Uterus (tissue), 3 donors: ENCODE measurements at regions not wholly inside any gene's neighbourhood (a gene's known extent, or its start where the extent isn't known, plus 50 kb on each side); places are given as distances from the start of the nearest gene placed in this dataset.
A peak's percentile ranks its signal among the peaks of the same experiment; 100 is the strongest.

Experiments used
- DNase-seq, 2 donors: peaks; one replicate each; pipeline ENCODE4 v3.0.0-alpha.2; 2019 to 2020
- H3K27ac ChIP-seq, 2 donors: fragments of 200-600 bp; sonication (generic); 1 replicate in 1 of 2; 2 replicates in 1 of 2; pipeline ENCODE4 v1.5.1; 2016 to 2018
- H3K27me3 ChIP-seq, 2 donors: fragments of 200-600 bp; sonication (generic); one replicate each; pipeline ENCODE4 v1.5.1; 2018 to 2019; ENCODE audit warnings: control low read depth in 1 of 2
- H3K36me3 ChIP-seq, 2 donors: fragments of 200-600 bp; sonication (generic); one replicate each; pipeline ENCODE4 v1.5.1; 2019; ENCODE audit warnings: control low read depth in 1 of 2
- H3K4me1 ChIP-seq, 2 donors: fragments of 200-600 bp; sonication (generic); one replicate each; pipeline ENCODE4 v1.5.1; 2018 to 2019; ENCODE audit warnings: control low read depth in 1 of 2
- H3K4me3 ChIP-seq, 2 donors: fragments of 200-600 bp; sonication (generic); 1 replicate in 1 of 2; 2 replicates in 1 of 2; pipeline ENCODE4 v1.5.1; 2018 to 2019; ENCODE audit warnings: mild to moderate bottlenecking in 1 of 2
- H3K9me3 ChIP-seq, 2 donors: fragments of 200-600 bp; sonication (generic); one replicate each; pipeline ENCODE4 v1.5.1; 2019; ENCODE audit warnings: control low read depth in 1 of 2
- POLR2A ChIP-seq, 2 donors: fragments of 450-650 bp; IDR thresholded peaks; one replicate each; pipeline ENCODE4 v1.6.1; 2016; ENCODE audit warnings: antibody characterized with exemption in 2 of 2, mild to moderate bottlenecking in 1 of 2, moderate library complexity in 1 of 2
- intact Hi-C: fragments of 100-400 bp; cut with DNase I; formaldehyde crosslinking; loops from one replicate; pipeline ENCODE4 v1.15.1; 2023; ENCODE audit warnings: low total_unique reads
- TF ChIP-seq, protein P1 (sequence below), 4 experiments: fragments of 200-600 bp in 2 of 4; fragments of 450-650 bp in 2 of 4; sonication (generic) in 2 of 4; IDR thresholded peaks; one replicate each; pipeline ENCODE4 v1.5.1; 2016 to 2019; ENCODE audit warnings: antibody characterized with exemption in 4 of 4, mild to moderate bottlenecking in 2 of 4, moderate library complexity in 1 of 4
- donor health status: DM: yes; HTN: yes; CAD: no.

DNA sequence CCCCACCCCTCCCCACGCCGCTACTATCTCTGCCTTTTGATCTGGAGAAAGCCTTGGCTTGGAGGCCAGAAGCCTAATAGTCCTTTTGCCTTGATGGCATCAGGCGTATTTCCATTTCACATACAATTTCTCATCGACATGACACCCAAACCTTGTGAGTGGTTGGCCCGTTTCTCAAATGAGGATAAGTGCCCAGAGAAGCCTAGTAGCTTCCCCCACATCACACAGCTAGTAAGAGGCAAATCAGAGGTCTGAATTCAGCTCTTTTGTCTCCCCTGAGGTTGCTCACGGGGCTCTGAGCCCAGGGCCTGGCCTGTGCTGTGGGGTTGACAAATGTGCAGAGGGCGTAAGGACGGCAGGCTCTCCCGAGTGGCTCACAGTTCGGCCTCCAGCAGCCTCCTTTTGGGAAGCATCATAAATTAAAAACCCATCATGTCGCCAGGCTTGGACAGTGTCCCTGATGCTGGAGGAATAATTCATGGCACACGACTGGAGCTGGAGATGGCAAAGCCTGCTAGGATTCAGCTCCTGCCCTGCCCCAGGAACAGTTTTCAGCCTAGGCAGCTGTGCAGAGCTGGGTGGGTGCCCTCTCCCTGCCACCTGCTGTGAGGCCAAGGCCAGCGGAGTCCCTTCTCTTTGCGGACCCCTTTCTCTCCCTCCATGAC, 263.8 kb downstream of the NSG2 start:
- Histone ChIP-seq H3K27ac (no peak overlapping the region), H3K27me3 (no peaks in the 10 kb centered on the region), H3K4me3 (no peak overlapping the region), H3K4me1 (no peaks in the 10 kb centered on the region), H3K9me3 (no peaks in the 10 kb centered on the region), H3K36me3 (no peaks in the 10 kb centered on the region)
- no peak for DNase-seq
- intact Hi-C loops: no loop called here
- TF ChIP-seq, protein P1, sequence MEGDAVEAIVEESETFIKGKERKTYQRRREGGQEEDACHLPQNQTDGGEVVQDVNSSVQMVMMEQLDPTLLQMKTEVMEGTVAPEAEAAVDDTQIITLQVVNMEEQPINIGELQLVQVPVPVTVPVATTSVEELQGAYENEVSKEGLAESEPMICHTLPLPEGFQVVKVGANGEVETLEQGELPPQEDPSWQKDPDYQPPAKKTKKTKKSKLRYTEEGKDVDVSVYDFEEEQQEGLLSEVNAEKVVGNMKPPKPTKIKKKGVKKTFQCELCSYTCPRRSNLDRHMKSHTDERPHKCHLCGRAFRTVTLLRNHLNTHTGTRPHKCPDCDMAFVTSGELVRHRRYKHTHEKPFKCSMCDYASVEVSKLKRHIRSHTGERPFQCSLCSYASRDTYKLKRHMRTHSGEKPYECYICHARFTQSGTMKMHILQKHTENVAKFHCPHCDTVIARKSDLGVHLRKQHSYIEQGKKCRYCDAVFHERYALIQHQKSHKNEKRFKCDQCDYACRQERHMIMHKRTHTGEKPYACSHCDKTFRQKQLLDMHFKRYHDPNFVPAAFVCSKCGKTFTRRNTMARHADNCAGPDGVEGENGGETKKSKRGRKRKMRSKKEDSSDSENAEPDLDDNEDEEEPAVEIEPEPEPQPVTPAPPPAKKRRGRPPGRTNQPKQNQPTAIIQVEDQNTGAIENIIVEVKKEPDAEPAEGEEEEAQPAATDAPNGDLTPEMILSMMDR (IDR thresholded peaks at IDR 0.05): no peak
- TF ChIP-seq POLR2A (IDR thresholded peaks at IDR 0.05): no peak

DNA sequence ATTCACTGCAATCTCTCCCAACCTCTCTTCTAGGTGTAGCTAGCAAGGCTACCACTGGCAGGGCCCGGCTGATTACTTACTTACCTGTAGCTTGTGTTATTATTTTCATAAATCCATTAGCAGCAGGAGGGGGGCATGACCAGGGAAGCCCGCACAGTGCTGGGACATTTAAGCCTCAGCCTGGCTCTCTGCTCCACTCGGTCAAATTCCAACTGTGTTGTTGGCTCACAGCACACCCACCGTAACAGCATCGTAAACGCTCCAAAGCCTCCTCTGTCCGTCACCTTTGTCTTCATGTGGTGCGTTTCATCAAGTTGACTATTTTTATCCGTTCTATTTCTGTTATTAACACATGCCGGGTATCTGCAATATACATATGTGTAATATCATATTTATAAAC, 264.7 kb downstream of the NSG2 start:
- no peaks in the 10 kb centered on the region for H3K9me3 ChIP-seq

DNA sequence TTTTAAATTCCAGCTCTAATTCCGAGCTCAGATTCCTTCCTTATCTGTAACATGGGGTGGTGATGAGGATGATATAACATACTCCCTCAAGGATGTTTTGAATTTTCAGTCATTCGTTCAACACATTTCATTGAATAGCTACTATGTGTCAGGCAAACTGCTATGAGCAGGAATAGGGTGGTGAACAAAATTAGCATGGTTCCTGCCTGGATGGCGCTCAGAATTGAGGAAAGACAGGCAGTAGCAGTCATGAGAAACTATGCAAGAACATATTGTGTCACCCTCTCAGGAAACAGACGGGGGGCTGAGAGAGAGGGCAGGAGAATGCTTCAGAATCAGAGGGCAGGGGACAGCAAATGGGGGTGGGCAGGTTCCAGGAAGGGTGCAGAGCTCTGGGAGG, 265.2 kb downstream of the NSG2 start:
- Histone ChIP-seq H3K36me3 (no peaks in the 10 kb centered on the region), H3K27ac (no peak overlapping the region), H3K4me3 (no peak overlapping the region), H3K27me3 (no peaks in the 10 kb centered on the region), H3K4me1 (no peaks in the 10 kb centered on the region), H3K9me3 (no peaks in the 10 kb centered on the region)
- no peak for DNase-seq
- intact Hi-C loops: no loop called here
- TF ChIP-seq, protein P1 (IDR thresholded peaks at IDR 0.05): no peak
- no peak for TF ChIP-seq POLR2A (IDR thresholded peaks at IDR 0.05)

More for the DNA sequence above, 264.7 kb downstream of the NSG2 start:
- no peak for DNase-seq
- no peaks in the 10 kb centered on the region for H3K36me3 ChIP-seq
- no peak overlapping the region for H3K27ac ChIP-seq
- no peak overlapping the region for H3K4me3 ChIP-seq
- no peaks in the 10 kb centered on the region for H3K4me1 ChIP-seq
- no peaks in the 10 kb centered on the region for H3K27me3 ChIP-seq
- intact Hi-C loops: no loop called here
- TF ChIP-seq POLR2A (IDR thresholded peaks at IDR 0.05): no peak
- TF ChIP-seq, protein P1 (IDR thresholded peaks at IDR 0.05): no peak

DNA sequence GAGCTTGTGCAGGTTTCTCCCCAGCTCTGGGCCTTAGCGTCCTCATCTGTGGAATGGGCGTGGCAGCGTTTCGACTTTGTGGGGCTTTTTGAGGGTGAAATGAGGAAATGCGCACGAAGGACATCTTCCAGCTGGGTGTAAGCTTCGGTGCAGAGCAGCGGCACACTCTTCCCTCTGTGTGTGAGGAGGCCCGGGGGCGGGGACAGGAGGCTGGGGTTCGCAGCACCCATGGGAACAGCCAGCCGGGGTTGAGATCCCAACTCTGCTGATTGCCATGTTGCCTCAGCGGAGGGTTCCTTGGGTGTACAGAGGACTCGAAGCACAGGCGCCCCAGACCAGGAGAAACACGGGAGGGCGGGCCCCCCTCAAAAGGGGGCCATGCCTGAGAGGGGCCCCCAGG, 265.6 kb downstream of the NSG2 start:
- no peaks in the 10 kb centered on the region for H3K27me3 ChIP-seq
- no peaks in the 10 kb centered on the region for H3K36me3 ChIP-seq
- no peak for DNase-seq
- H3K9me3 ChIP-seq: no peaks in the 10 kb centered on the region
- TF ChIP-seq, protein P1 (IDR thresholded peaks at IDR 0.05): no peak
- no peak for TF ChIP-seq POLR2A (IDR thresholded peaks at IDR 0.05)
- no peaks in the 10 kb centered on the region for H3K4me1 ChIP-seq
- no peak overlapping the region for H3K27ac ChIP-seq
- intact Hi-C loops: no loop called here
- H3K4me3 ChIP-seq: no peak overlapping the region

- intact Hi-C loops: no loop called here
- Histone ChIP-seq H3K36me3 (no peaks in the 10 kb centered on the region), H3K4me3 (peak overlapping the region in 1 of 2 donors; percentile 36), H3K9me3 (no peaks in the 10 kb centered on the region), H3K4me1 (no peaks in the 10 kb centered on the region), H3K27ac (no peak overlapping the region), H3K27me3 (no peaks in the 10 kb centered on the region)
- TF ChIP-seq, protein P1 (IDR thresholded peaks at IDR 0.05): peak; percentile 56 to 72 (median 66)
- no peak for TF ChIP-seq POLR2A (IDR thresholded peaks at IDR 0.05)
- DNase-seq: peak; percentile 21 to 56
Measured at GRCh38 chr5:174311531-174312269, 266.2 kb downstream of the NSG2 start.
